PFSK-1 (cell line): ENCODE measurements at regions not wholly inside any gene's neighbourhood (a gene's known extent, or its start where the extent isn't known, plus 50 kb on each side); places are given as distances from the start of the nearest gene placed in this dataset.

ENCODE experiments used
- POLR2AphosphoS5 ChIP-seq: IDR thresholded peaks from 2 replicates; pipeline ENCODE4 v1.6.1; 2012; ENCODE audit warnings: low read depth, mild to moderate bottlenecking, control low read depth, low read length, moderate library complexity
- SIN3A ChIP-seq: IDR thresholded peaks from 2 replicates; pipeline ENCODE4 v1.6.1; 2012; ENCODE audit warnings: mild to moderate bottlenecking, low read length, moderate library complexity, borderline replicate concordance; ENCODE audit not compliant: insufficient read depth
- TAF1 ChIP-seq: IDR thresholded peaks from 2 replicates; pipeline ENCODE4 v1.6.1; 2012; ENCODE audit warnings: low read length, control low read depth, borderline replicate concordance; ENCODE audit not compliant: insufficient read depth
- TF ChIP-seq, protein P1 (sequence below), 2 experiments: IDR thresholded peaks; 2 replicates each; pipeline versions ENCODE4 v1.6.1 to v1.8.0; 2011 to 2012; ENCODE audit warnings: low read depth in 2 of 2, low read length in 2 of 2, control low read depth in 1 of 2, inconsistent platforms in 1 of 2, mild to moderate bottlenecking in 1 of 2, moderate library complexity in 1 of 2; ENCODE audit not compliant: insufficient read depth in 1 of 2

DNA sequence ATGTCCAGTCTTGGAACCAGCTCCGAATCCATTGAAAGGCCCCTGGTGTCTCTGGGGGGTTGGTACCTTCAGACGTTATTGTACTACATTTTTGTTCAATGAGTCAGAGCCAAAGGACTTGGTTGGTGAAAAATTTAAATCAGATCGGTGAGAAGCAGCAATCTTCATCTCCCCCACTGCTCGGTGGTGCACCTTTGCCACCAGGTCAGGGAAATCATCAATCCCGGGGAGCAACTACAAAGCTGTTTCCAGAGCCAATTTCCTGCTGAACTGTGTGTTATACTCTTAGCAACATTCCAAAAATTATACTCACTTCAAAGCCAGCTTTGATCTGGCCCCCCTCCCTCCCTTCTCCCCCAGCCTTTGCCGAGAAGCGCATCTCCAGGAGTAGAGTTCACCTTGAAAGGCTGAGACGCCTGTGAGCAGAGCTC, 375.2 kb upstream of the WWC1 start:
- TF ChIP-seq SIN3A (no peak), POLR2AphosphoS5 (no peak), TAF1 (no peak)
- TF ChIP-seq, protein P1, sequence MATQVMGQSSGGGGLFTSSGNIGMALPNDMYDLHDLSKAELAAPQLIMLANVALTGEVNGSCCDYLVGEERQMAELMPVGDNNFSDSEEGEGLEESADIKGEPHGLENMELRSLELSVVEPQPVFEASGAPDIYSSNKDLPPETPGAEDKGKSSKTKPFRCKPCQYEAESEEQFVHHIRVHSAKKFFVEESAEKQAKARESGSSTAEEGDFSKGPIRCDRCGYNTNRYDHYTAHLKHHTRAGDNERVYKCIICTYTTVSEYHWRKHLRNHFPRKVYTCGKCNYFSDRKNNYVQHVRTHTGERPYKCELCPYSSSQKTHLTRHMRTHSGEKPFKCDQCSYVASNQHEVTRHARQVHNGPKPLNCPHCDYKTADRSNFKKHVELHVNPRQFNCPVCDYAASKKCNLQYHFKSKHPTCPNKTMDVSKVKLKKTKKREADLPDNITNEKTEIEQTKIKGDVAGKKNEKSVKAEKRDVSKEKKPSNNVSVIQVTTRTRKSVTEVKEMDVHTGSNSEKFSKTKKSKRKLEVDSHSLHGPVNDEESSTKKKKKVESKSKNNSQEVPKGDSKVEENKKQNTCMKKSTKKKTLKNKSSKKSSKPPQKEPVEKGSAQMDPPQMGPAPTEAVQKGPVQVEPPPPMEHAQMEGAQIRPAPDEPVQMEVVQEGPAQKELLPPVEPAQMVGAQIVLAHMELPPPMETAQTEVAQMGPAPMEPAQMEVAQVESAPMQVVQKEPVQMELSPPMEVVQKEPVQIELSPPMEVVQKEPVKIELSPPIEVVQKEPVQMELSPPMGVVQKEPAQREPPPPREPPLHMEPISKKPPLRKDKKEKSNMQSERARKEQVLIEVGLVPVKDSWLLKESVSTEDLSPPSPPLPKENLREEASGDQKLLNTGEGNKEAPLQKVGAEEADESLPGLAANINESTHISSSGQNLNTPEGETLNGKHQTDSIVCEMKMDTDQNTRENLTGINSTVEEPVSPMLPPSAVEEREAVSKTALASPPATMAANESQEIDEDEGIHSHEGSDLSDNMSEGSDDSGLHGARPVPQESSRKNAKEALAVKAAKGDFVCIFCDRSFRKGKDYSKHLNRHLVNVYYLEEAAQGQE (IDR thresholded peaks at IDR 0.05; ENCODE audit: insufficient read depth in 1 of 2, low read depth in 2 of 2, low read length in 2 of 2): no peak
